AG09309 (cell line): ENCODE measurements at regions not wholly inside any gene's neighbourhood (a gene's known extent, or its start where the extent isn't known, plus 50 kb on each side); places are given as distances from the start of the nearest gene placed in this dataset.

ENCODE experiments used
- DNase-seq: peaks from one replicate; pipeline ENCODE4 v3.0.0-alpha.2; 2010; ENCODE audit warnings: low read depth
- H3K4me3 ChIP-seq: 2 replicates; pipeline ENCODE4 v1.5.1; 2011; ENCODE audit warnings: mild to moderate bottlenecking, low read depth, low read length, moderate library complexity; ENCODE audit not compliant: control insufficient read depth
- TF ChIP-seq, protein P1 (sequence below): IDR thresholded peaks from 2 replicates; pipeline ENCODE4 v1.5.1; 2011; ENCODE audit warnings: mild to moderate bottlenecking, low read depth, low read length, inconsistent platforms; ENCODE audit not compliant: insufficient read depth, control insufficient read depth; ENCODE audit errors: missing control alignments

DNA sequence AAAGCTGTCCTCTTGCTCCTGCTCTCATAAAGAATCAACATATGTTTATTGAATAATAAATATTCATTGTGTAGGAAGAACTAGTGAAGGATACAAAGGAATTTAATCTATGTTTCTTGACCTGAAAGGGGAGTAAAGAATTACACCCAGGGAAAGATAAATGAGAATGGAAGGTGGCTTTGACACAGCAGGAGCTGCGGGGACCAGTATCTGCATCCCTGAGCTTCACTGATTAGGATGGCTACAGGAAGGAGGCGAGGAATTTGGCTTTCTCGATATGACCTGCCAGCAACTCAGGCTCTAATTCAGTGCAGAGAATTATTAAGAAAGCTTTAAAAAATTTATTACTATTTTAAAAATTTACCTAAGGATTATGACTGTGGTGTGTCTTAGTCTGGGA is 194.6 kb downstream of the SEC23IP start:
- TF ChIP-seq, protein P1, sequence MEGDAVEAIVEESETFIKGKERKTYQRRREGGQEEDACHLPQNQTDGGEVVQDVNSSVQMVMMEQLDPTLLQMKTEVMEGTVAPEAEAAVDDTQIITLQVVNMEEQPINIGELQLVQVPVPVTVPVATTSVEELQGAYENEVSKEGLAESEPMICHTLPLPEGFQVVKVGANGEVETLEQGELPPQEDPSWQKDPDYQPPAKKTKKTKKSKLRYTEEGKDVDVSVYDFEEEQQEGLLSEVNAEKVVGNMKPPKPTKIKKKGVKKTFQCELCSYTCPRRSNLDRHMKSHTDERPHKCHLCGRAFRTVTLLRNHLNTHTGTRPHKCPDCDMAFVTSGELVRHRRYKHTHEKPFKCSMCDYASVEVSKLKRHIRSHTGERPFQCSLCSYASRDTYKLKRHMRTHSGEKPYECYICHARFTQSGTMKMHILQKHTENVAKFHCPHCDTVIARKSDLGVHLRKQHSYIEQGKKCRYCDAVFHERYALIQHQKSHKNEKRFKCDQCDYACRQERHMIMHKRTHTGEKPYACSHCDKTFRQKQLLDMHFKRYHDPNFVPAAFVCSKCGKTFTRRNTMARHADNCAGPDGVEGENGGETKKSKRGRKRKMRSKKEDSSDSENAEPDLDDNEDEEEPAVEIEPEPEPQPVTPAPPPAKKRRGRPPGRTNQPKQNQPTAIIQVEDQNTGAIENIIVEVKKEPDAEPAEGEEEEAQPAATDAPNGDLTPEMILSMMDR, result no peak
- DNase-seq, result no peak
- H3K4me3 ChIP-seq, result no peak overlapping the region

DNA sequence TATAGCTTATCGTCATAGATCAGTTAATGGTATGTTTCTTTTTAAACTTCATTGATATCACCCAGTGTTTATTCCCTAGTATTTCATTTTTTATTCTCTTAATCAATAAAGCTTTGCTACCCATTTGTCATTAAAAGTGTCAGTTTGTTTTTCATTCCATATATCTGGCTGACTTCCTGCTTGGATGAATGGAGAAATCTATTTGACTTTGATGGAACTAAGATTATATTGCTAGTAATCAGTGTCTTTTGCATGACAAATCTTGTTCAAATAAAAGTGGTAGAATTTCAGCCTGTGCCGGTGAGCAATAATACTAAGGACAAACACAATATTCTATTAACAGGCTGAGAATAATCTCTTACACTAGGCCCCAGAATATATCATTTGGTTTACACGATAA is 203.3 kb downstream of the SEC23IP start:
- no peak for DNase-seq
- no peak overlapping the region for H3K4me3 ChIP-seq
- TF ChIP-seq, protein P1, result no peak

DNA sequence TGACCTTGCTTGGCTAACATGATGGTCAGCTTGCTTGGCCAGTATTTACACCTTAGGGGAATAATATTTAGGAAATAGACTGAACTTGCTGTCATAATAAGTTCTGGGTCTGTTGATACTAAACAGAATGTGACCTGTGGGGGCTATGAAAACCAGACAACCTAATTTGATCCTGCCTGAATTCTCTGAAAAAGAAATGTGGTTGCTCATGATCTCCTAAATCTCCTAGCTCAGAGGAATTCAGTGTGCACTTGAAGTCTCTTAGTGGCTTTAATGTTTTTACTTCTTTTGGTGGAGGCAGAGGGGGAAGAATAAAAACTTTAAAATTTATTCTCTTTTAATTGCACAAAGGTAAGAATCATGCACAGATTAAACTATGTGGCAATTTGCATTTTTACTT is 205.2 kb downstream of the SEC23IP start:
- DNase-seq, result no peak
- no peak overlapping the region for H3K4me3 ChIP-seq
- TF ChIP-seq, protein P1, result no peak

DNA sequence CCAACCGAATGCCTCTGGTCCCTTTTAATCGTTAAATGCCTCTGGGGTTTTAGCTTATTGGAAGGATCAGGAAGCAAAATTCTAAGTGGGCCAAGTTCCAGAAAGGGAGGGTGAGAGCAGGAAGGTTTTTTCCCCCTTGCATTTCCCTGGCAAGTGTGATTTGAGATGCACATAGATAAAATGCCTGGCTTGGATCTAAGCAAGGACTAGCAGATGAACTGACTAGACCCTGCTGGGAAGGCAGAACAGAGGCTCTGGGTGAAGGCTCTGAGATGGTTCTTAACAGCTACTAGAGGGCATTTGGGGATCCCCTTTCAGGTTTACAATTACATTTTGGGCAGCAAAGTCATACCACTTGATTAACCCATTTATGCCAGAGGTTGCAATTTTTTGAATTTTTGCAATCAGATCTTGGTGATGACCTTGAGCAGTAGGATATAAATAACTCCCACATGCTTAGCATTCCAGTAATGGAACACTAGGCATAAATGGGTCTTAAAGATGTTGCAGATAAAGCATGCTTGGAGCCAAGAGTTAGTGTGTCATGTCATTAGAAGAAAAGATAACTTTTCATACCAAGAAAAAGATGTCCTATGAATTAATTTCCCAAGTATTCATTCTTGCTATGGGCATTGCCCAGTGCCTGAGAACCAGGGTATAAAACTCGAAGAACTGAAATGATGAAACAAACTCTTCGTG is 205.9 kb downstream of the SEC23IP start:
- H3K4me3 ChIP-seq, result no peak overlapping the region
- TF ChIP-seq, protein P1, result no peak
- no peak for DNase-seq

DNA sequence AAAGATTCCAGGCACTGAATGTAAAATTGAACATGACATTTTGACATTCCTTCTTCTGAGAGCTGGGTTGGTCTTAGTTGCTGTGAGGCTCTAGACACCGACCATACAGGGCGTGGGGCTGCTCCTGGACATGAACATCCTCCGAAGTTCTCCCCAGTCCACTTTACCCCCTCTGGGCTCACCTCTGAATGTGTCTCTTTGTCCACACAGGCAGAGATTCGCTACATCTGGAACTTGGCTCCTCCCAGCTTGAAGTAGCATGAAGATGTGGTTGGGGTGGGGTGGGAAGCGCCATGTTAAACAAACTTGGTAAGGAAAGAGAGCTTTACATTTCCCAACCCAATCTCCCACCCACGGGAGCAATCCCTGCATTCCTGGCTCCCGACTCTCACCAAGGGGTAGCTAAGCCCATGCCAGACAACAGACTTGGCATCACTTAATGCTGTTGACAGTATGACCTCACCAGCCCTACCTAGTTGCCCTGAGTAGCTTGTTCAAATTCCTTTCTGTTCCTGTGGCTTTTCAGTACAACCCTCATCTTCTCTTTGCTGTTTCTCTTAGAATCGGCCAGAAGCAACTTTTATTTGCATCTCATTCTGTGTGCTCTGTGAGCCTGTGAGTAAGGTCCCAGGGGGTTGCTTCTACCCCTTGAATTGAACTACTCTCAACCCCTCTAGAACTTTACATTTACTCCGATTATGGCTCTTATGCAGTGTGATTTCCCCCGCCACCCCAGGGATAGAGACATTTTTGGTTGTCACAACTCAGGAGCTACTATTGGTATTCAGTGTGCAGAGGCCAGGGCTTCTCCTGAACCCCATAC is 211.4 kb downstream of the SEC23IP start:
- TF ChIP-seq, protein P1, result no peak
- DNase-seq, result no peak
- no peak overlapping the region for H3K4me3 ChIP-seq

DNA sequence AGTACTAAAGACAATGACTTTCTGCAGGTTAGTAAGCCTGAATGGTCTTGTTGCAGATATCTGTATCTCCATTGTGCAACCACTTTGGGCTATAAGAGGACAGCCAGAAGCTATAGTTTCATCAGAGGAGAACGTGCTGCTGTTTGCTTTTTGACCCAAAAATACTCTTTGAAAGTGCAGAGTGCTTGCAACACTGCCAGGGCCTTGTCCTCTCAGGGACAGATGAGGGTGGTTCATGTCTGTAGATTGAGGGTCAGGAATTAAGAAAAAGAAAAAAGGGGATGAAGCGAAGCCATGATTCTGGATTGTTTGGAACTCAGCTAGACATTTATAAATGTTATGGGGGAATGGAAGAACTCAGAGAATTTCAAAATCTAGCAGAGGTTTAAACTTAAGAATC is 212.5 kb downstream of the SEC23IP start:
- TF ChIP-seq, protein P1, result no peak

More for the DNA sequence above, 212.5 kb downstream of the SEC23IP start:
- H3K4me3 ChIP-seq, result no peak overlapping the region
- DNase-seq, result no peak
